NCI-H2171 treated with DMSO at 0.1 percent for 48 hours (cell line): ENCODE measurements at regions not wholly inside any gene's neighbourhood (a gene's known extent, or its start where the extent isn't known, plus 50 kb on each side); places are given as distances from the start of the nearest gene placed in this dataset.
A peak's percentile ranks its signal among the peaks of the same experiment; 100 is the strongest.

ENCODE experiments used
- DNase-seq: peaks from one replicate; lab custom pipeline; 2025; lab: John Stamatoyannopoulos, UW

DNA sequence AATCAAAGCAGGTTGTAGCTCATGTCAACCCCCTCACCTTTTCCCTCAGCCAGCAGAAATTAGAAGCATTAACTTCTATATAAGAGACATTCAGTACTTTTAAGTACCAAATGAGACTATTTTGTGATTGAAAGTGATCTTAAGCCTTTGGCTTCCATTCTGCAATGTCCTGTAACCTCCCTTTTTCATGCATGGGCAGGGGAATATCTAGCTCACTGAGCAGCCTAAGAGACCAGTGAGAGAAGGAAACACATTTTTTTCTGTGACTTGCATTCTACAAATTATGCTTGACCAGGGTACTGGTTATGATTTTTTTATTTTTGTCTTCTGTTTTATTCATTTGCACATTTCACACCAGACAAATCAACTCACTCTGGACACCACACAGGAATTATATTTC is 369.6 kb downstream of the KCTD12 start:
- DNase-seq, result no peak

DNA sequence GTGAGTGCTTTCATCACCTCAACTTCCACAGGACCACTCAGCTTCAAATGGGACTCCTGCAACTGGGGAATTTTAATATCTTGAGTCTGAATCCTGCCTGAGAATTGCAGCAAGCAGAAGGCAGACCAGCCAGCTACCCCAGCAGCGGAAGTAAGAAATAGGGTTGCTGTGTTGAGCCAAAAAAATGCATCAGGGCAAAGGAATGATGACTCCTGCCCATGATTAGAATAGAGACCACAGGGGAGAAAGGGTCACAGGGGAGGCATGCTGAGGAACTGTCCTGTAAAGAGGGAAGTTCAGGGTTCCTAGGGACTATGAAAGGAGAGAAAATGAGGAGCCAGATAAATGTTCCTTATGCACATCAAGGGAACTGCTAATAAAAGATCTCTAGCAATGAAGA is 370.2 kb downstream of the KCTD12 start:
- no peak for DNase-seq

DNA sequence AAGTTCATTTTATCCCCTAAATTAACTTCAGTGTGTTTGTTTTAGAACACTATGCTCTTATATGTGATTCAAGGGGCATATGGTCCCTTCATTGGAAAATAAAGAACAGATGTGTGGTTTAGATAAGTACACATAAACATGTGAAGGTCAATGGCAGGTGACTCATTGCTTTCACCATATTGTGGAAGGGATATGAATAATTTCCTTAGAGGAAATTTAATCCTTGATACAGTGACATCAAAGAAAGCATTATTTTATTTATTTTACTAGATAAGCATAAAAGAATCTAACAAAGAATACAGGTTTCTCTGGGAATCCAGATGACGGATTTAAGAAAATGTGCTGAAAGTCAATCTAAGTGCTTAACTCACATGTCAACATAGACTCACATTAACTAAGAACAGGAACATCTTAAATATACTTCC is 373.5 kb downstream of the KCTD12 start:
- peak; percentile 94 for DNase-seq

- no peak for DNase-seq
These were observed 380.8 kb downstream of the KCTD12 start for GRCh38 chr13:76505437-76505836.

- DNase-seq, result peak; percentile 72
These were observed 382.4 kb downstream of the KCTD12 start for GRCh38 chr13:76503766-76504165.

DNA sequence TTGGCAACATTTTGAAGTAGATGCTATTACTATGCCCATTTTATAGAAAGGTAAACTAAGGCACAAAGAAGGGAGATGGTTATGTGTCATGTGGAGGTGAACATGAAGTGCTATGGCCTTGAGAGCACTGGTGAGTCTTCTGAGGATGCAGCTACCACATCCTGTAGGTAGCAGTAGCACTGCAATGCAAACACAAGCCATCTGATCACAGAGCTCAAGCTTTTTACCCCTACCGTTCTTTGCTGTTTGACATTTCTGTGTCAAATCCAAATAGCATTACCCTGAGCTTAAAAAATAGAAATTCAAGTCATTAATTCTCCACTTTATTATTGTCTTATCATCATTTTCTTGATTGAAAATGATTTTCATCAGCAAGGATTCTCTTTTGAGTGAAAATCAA is 382.9 kb downstream of the KCTD12 start:
- DNase-seq, result no peak

DNA sequence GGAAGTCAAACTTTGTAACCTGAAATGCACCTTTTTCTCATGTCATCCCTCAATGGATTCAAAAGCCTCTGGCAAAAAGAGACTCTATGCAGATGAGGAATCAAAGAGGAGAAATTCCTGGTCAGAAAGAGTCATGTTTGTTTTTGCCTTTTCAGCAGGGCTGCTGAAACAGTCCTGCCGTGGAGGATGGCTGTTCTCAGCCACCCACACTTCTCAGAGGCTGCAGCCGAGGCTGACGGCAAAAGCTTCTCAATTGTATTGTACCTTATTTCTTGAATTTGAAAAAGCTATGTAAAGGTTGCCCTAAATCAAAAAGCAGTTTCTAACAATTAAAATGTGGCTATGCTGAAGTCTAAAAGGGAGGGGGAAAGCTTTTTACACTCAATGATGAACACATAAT is 385.3 kb downstream of the KCTD12 start:
- no peak for DNase-seq

DNA sequence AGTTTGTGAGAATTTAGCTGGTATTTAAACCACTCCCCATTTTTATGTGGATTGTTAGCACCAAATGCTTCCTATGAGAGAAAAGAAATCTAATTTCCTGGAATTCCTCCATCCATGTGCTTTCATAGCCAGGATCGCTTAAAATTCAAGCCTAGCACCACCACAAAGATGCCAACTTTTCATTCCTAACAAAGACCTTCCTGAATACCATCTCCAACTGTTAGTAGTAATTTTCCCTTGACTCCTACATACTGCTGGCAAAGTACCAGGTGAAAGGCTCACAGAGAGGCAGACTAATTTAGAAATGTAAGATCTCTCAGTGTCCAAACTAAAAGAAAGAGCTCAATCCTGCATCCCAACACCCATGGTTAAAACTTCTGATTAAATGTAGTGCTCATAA is 386.3 kb downstream of the KCTD12 start:
- no peak for DNase-seq

- DNase-seq, result no peak
These were observed 396.9 kb downstream of the KCTD12 start for GRCh38 chr13:76489274-76489673.

DNA sequence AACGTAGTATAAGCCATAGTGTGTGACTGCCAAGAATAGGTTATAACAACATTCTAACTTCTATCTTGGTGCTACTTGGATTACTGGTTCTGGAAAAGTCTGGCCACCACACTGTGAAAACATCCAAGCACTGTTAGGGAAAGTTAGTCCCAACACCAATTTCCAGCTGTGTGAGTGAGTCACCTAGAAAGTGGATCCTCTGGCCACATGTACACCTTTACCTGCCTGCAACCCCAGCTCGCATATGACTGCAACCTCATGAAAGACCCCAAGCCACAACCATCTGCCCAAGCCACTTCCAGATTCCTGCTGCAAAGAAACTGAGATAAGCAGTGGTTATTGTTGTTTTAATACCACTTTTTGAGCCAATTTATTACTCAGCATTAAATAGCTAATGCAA is 404.5 kb downstream of the KCTD12 start:
- DNase-seq, result no peak

GRCh38 chr13:76474966-76475365 is 411.2 kb downstream of the KCTD12 start:
- no peak for DNase-seq

DNA sequence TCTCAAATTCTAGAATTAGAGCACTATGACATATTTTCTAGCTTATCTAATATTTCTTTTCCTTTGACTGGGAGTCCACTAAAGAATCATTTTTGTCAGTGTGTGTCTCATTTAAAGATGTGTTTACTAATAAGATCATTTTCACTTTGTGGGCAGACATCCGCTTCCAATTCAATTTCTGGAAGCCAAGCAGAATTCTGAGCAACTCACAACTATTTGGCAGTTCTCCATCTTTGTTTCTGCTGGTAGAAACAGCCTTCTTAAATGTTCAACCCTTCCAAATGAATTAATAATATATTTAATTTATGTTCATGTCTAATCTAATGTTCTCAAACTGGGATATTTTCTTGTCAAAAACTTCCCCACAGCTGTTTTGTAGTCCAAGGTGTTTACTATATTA is 411.8 kb downstream of the KCTD12 start:
- DNase-seq, result no peak

- DNase-seq, result peak; percentile 78
These were observed 412.6 kb downstream of the KCTD12 start for GRCh38 chr13:76473552-76474134.

- no peak for DNase-seq
These were observed 413.3 kb downstream of the KCTD12 start for GRCh38 chr13:76472916-76473315.

DNA sequence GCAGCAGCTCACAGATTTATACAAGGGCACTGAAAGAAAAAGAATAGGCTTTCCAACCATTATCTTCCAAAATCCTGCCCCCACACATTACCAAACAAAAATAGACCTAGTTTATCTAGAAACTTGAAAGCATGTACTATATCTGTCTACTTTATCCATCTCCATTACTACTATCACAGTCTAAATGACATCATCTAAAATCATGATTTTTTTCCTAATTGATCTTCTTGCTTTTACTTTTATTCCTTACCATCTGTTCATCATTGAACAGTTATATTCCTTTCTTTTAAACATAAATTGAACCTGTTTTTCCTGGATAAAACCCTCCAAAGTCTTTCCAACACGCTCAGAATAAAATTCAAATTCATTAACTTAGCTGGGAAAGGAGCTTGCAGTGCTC is 414.7 kb downstream of the KCTD12 start:
- no peak for DNase-seq

DNA sequence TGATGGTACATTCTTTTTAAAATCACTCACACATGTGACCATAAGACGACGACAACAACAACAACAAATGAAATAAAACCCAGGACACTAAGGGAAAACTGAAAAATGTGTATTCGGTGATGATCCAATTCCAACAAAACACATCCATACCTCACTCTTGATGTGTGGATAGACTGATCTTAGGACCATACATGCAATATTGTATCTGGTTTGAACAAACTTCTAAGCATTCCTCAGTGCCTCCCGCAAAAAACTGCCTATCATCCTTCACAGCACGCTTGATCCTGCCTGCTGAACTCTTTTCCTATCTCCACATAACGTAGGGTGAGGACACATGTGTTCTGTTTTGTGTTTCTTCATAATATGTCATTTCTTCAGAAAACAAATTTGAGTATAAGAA is 415.2 kb downstream of the KCTD12 start:
- DNase-seq, result no peak

GRCh38 chr13:76466043-76466442 is 420.2 kb downstream of the KCTD12 start:
- DNase-seq, result no peak

- no peak for DNase-seq
These were observed 422.9 kb downstream of the KCTD12 start for GRCh38 chr13:76463314-76463713.

DNA sequence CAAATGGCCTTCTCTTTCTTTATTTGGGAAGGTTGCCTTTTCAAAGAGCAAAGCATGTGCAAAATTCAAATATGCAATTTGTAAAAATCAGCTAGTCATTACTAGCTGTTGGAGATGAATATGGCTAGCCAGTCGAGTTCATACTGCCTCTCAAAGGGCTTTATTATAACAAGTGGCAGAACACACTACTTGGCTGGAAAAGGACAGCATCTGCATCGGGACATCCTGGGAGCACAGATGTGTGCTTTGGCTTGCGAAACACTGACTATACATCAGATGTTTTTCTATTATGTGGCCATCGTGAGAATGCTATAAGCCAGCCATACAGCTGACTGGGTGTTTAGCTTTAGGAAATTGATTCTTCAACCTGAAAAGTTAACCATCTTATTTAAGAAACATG is 424.2 kb downstream of the KCTD12 start:
- DNase-seq, result peak; percentile 42

- DNase-seq, result no peak
These were observed 424.7 kb downstream of the KCTD12 start for GRCh38 chr13:76461484-76461883.

DNA sequence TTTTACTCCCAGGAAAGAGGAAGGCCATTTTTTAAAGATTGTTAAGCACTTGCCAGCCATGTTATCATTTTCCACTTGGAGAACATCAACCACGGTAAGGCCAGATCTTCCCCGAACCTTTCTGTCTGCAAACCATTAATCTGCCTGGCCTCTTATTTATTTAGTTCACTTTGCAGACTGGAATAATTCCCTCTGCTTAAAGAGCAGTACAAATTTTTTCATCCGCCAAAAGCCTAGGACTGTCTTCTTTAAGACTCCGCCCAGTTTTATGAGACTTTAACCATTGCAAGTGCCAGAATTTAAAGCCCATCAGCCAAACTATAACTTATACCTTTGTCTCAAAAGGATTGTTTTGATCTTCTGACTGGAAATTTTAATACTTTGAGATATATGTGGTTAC is 426.3 kb downstream of the KCTD12 start:
- DNase-seq, result no peak

- DNase-seq, result peak; percentile 10
These were observed 430.2 kb downstream of the KCTD12 start for GRCh38 chr13:76455960-76456359.

GRCh38 chr13:76454991-76455390 is 431.2 kb downstream of the KCTD12 start:
- no peak for DNase-seq

- peak; percentile 11 for DNase-seq
These were observed 436.5 kb downstream of the KCTD12 start for GRCh38 chr13:76449716-76450115.

- DNase-seq, result no peak
These were observed 440.0 kb downstream of the KCTD12 start for GRCh38 chr13:76446191-76446590.
